Head of caudate nucleus (tissue), 42 donors: ENCODE measurements at regions not wholly inside any gene's neighbourhood (a gene's known extent, or its start where the extent isn't known, plus 50 kb on each side); places are given as distances from the start of the nearest gene placed in this dataset.
A peak's percentile ranks its signal among the peaks of the same experiment; 100 is the strongest.

Source experiments
- DNase-seq, 42 donors: peaks; one replicate each; pipeline versions ENCODE4 v3.0.0 to v3.0.0-alpha.2; 2020 to 2021; ENCODE audit warnings: mixed read lengths in 7 of 42
- intact Hi-C: fragments of 100-400 bp; cut with DNase I; formaldehyde crosslinking; loops from one replicate; pipeline ENCODE4 v1.15.0; 2022

DNA sequence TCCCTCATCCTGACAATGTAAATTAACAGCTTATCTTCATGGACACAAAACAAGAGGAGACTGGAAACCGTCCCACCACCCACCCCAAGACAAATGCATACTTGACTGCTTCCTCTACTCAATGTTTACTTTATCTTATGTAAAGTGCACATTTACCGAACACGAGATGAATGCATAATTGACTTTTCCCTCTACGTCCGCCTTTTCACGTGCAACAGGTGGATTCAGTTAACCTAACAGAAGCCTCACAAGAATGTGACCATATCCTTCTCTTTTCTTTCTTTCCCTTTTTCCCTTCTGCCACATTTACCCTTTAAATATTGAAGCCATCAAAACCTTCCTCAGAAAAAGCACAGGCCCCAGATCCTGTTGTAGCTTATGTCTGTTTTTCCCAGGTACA is 468.0 kb downstream of the UQCRFS1 start:
- intact Hi-C loops, result no loop called here
- no peak for DNase-seq

DNA sequence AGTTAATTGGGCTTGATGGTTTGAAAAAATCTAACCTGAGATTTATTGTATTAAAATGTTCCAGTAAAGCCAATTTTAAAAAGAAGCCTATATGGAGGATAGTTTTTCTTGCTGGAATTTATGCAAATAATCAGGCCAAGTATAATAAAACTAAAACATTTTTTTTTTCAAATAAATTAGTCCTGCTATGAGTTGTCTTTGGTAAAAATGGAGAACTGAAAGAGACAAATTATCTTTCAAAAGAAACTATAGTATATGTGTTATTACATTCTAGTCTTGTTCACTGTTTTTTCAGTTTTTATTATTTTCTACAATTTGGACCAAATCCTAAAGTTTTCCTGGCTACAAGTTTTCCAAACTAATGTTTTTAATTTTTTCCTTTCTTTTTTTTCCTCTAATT is 468.9 kb downstream of the UQCRFS1 start:
- no peak for DNase-seq
- intact Hi-C loops, result no loop called here

DNA sequence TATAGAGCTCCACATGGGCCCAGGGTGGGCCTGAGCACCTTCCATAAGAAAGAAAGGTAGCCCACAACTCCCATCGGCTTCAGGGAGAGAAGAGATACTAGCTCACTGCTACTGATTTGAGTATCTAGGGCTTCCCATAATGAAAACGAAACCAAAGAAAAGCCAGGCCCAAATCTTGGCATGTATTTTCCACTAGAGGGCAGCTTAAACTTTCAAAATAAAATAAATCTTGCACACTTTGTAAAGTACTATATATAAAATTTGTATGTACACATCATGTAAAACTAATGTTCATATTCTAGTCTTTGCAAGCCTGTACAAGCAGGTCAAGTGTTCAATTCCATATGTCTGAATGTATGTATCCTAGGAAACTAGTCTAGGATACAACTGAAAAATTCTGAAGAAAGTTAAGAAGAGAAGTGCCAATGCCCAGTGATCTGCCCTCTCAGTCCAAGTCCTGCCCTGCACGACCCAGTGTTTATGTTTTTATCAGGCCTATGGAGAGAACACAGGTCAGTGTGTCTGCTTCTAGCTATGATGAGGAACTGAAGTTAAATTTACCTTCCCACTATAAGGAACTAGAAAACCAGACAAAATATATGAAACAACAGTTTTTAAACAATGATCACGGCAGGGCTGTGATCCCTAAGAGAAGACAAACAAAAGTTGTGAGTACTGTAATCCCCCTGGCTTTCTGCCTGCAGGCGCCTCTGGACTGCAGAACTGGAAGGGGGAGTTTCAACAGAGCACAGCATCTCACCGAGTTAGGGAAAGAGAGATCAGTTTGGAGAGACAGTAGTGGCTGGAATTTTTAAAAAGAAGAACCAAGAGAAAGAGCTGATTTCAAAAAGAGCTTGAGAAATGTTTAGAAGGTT is 475.7 kb downstream of the UQCRFS1 start:
- peak in 16 of 42 donors; percentile 8 to 67 (median 32) for DNase-seq
- intact Hi-C loops, result no loop called here

DNA sequence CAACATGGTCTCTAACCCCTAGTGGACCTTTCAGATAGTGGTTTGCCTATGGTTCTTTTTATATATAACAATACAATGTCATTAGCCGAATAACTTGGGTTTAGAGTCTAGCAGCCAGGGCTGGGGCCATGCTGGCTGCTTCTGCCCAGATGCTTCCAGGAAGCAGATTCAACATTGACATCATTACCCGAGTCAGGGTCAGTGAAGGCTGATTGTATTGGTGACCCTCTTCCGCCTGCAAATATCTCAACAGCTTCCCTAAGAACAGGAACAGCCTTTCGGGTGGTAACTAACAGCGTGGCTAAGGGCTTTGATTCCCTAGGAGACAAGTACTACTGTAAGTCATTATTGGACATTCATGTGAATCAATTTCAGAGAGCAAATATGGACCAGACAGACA is 476.4 kb downstream of the UQCRFS1 start:
- no peak for DNase-seq
- intact Hi-C loops, result no loop called here

DNA sequence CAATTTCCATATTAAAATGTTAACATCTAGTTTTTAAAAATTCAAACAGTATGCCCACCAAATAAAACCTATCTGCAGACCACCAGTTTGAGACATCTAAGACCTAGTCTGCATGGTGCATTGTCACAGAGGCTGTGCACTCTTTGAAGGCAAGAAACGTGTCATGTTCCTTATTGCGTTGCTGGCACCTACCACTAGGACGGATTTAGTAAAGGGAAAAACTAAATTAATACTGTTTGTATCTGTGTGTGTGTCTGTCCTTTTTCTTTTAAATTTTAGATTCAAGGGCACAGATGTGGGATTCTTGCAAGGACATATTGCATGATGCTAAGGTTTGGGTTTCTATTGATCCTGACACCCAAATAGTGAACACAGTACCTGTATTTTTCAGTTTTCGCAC is 481.4 kb downstream of the UQCRFS1 start:
- DNase-seq, result no peak
- intact Hi-C loops, result no loop called here

DNA sequence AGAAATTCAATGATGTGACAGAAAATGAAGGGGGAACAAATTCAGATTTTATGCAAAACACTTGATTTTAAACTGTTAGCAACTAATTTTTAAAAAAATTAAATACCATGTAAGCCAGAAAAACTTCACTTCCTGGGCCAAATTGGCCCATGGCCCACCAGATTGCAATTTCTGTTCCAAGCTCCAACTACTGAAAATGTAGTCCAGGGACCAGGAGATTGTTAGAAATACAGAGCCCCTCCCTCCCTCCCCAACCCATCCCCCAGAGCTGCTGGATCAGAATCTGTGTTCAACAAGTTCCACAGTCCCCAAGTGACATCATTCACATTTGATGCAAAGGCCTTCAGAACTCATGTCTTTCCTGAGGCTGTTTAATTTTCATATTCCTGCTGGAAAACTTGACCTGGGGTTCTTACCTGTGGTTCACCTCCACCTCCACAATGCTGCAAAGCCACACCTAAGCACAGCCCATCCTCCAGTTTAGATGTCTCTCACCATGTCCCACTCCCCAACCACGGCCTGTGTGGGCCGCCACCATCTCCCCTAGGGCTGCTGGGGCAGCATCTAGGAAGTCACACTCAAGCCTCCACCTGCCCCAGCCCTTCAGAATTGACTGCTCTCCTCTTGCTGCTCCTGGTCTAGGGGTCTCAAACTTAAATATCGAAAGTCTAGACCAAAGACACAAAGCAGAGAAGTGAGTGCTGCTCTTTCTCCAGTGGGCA is 482.0 kb downstream of the UQCRFS1 start:
- intact Hi-C loops, result no loop called here

DNA sequence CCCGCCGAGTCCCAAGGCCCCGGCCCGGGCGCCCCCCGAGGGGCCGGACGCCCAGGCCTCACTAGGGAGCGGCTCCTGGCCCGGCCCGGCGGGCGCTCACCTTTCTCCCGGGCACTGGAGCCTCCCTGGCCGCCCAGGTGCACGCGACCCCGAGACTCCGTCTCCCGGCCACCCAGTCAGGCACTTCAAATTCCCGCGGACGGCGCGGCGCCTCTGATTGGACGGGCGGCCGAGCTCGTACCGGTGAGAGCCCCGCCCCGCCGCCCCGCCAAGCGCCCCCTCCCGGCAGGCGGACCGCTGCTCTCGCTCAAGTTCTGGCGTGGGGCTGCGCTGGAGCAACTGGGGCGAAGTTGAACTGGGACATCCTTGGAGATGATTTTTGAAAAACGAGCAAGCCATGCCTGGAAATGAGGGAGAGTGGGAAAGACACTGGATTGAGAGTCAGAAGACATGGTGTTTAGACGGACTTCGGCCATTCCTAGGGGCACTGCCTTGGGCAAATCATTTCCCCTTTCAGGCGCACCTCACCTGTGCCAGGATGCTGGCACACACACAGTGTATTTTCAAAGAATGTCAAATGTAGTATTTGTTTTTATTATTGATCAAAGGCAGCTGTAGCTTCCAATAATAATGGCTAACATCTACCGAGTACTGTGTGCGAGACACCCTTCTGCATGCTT is 485.3 kb downstream of the UQCRFS1 start:
- DNase-seq, result peak in 32 of 42 donors; percentile 12 to 79 (median 55)
- intact Hi-C loops, result no loop called here

More for the DNA sequence above, 482.0 kb downstream of the UQCRFS1 start:
- DNase-seq, result no peak

DNA sequence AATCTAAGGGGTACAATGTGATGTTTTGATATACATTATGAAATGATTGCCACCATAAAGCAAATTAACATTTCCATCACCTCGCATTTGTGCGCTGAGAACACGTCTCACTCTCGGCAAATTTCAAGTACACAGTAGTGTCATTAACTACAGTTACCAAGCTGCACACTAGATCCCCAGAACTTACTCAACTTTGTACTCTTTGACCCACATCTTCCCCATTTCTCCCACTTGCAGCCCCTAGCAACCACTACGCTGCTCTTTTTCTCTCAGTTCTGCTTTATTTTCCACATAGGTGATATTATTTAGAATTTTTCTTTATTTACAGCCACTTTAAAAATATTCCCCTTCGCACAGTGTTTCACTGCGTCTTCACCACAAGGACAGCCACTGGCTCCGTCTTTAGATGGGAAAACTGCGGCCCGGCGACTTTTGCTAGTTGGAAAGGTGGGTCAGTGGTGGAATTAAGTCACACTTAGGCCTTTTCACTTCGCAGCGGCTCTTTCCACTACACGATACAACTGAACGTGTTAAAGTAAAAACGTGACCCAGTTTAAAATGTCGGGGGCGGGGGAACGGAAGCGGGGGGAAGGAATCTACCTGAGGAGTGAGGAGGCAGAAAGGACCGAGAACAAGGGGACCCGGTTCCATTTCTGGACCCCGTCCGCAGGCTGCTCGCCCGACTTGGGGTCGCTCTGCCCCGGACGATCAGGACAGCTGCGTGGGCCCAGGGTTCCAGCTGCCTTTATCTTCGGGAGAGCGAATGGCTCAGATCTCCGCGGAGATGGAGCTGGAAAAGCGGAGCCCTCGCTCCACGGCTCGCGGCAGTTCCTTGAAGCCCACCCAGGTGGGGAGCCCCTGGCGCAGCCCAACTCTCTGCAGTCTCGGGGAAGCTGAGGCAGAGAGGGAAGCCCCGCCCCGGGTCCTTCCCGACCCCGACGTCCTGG is 486.1 kb downstream of the UQCRFS1 start:
- peak in 1 of 42 donors; percentile 25 for DNase-seq
- intact Hi-C loops, result no loop called here

DNA sequence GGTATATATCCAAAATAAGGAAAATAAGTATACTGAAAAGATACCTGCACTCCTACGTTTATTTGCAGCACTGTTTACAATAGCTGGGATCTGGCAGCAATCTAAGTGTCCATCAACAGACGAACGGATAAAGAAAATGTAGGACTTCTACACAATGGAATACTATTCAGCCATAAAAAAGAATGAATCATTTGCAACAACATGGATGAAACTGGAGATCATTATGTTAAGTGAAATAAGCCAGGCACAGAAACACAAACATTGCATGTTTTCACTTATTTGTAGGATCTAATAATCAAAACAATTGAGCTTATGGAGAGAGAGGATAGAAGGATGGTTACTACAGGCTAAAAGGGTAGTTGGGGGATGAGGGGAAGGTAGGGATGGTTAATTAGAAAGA is 494.0 kb downstream of the UQCRFS1 start:
- intact Hi-C loops, result loop anchor here (10.0 kb wide), 1 partner anchor 254 kb away; no protein-coding TSS in a partner anchor

DNA sequence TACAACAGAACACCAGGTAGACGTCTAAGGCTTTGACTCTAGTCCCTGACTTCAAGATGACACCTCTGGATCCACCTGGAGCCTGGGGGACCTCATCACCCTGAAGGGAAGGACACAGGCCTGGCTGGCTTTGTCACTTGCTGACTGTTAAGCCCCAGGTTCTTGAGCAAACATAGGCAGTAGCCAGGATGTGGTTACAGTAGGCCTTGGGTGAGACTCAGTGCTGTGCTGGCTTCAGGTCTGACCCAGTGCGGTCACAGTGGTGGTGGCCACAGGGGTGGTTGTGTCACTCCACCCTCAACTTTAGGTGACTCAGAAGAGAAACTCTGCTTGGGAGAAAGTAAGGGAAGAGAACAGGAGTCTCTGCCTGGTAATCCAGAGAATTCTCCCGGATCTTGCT is 497.8 kb downstream of the UQCRFS1 start:
- intact Hi-C loops, result loop anchor here (10.0 kb wide), 1 partner anchor 250 kb away; no protein-coding TSS in a partner anchor
- DNase-seq, result no peak

More for the DNA sequence above, 494.0 kb downstream of the UQCRFS1 start:
- no peak for DNase-seq

DNA sequence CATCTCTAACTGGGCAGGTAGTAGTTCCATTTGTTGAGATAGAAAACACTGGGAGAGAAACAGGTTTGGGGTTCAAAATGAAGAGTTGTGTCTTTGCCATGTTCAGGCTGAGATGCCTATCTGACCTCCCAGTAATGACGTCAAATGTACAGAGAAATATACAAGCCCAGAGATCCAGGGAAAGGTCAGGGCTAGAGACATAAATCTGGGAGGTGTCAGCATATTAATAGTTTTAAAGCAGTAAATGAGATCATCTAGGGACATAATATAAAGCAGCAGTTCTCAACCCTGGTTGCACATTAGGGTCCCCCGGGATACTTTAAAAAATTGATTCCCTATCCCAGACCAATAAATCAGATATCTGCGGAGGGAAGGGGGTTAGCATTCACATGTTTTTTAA is 501.5 kb downstream of the UQCRFS1 start:
- no peak for DNase-seq
- intact Hi-C loops, result loop anchor here (10.0 kb wide), 1 partner anchor 247 kb away; no protein-coding TSS in a partner anchor

DNA sequence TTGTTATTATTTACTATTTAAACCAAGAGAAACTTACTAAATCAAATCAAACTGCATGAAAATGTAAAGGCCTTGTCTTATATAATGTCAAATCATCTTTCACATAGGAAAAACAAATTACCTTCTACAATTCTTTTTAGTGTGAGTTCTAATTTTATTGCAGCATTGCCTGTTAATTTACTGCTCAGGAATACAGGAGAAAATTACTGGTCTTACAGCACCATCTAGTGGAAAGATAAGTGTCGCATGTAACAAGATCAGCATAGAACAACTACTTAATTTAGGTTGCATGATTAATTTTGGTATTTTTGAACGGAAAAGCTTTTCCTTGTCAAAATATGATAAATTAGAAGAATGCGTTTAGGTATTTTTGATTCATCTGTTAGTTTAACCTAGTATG is 502.7 kb downstream of the UQCRFS1 start:
- peak in 3 of 42 donors; percentile 7 to 67 (median 15) for DNase-seq
- intact Hi-C loops, result loop anchor here (10.0 kb wide), 1 partner anchor 245 kb away; no protein-coding TSS in a partner anchor

DNA sequence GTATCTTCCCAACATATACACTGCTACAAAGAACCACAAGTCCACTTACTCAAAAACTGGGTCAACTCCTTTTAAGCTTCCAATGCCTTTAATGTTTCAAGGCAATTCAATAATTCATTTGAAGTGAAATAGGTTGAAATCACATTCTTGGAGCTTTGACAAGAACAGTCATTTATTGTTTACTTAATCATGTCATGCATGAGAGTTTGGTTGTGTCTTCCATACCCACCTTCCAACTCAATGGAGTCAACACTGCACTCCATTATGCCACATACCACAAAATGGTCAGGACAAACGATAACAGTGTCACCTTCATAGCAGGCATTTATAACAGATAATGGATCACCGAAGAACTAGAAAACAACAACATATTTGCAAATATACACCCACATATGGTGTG is 506.3 kb downstream of the UQCRFS1 start:
- intact Hi-C loops, result no loop called here
- DNase-seq, result no peak

DNA sequence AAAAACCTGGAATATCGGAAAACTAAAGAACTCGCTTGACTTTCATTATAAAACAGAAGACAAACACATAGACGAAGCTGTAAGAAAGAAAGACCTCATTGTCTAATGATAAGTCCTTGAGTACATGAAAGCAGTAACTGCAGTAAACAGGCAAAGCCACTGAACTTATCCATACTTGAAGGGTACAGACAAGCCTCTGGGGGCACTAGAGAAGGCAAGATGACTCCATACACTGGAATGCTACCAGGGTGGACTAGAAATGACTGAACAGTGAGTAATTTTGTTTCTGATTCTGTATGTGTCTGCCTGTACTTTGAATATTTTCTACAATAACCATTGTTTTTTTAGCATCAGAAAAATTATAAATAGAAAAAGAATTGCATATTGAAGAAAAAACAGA is 507.9 kb downstream of the UQCRFS1 start:
- DNase-seq, result peak in 1 of 42 donors; percentile 6
- intact Hi-C loops, result no loop called here

DNA sequence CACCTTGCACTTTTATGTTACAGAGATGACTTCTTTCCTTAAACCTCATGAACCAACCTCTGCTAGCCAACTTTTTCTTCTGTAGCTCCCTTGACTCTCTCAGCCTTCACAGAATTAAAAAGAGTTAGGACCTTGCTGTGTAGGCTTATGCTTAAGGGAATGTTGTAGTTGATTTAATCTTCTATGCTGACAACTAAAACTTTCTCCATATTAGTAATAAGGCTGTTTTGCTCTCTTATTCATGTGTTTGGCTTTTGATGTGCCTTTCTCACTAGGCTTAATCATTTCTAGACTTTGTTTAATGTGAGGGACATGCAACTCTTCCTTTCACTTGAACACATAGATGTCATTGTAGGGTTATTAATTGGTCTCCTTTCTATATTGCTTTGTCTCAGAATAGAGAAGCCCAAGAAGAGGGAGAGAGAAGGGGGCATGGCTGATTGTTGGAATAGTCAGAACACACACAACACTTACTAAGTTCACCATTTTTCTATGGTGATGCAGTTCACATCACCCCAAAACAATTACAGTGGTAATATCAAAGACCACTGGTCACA is 509.5 kb downstream of the UQCRFS1 start:
- intact Hi-C loops, result no loop called here

DNA sequence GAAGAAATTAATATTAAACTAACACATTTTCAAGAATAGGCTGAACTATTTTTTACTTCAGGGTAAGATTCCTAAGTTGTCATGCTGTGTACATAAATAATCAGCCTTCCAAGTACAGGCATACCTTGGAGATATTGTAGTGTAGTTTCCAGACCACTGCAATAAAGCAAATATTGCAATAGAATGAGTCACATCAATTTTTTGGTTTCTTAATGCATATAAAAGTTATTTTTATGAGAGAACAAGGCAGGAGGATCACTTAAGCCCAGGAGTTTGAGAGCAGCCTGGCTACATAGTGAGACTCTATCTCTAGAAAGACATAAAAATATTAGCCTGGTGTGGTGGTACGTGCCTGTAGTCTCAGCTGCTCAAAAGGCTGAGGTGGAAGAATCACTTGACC is 511.5 kb downstream of the UQCRFS1 start:
- intact Hi-C loops, result no loop called here
- DNase-seq, result no peak

More for the DNA sequence above, 509.5 kb downstream of the UQCRFS1 start:
- DNase-seq, result no peak

DNA sequence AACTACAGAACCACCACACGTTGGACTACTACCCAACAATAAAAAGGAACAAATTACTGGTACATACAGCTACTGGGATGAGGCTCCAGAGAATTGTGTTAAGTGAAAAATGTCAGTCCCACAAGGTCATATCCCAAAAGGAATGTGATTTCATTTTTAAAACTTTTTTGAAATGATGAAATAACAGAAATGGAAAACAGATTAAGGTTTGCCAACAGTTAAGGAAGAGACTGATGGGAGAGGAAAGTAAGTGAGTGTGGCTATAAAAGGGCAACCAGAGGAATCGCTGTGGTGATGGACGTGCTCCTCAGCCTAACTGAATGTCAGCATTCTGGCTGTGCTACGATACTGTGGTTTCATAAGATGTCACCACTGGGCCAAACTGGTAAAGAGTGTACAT is 512.8 kb downstream of the UQCRFS1 start:
- intact Hi-C loops, result no loop called here
- DNase-seq, result no peak

DNA sequence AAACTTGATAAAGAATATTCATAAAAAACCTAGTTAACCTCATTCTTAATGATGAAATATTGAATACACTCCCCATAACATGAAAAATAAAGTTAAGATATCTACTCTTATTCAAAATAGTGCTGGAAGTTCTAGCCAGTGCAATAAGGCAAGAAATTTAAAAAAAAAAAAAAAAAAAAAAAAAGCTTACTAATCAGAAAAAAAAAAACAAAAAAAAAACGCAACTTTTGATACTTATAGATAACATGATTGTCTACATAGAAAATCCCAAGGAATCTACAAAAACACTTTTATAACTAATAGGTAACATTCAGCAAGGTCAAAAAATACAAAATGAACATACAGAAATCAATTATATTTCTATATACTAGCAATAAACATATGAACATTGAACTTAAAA is 515.6 kb downstream of the UQCRFS1 start:
- no peak for DNase-seq

More for the DNA sequence above, 515.6 kb downstream of the UQCRFS1 start:
- intact Hi-C loops, result no loop called here
